ENCODE measurements at regions not wholly inside any gene's neighbourhood (a gene's known extent, or its start where the extent isn't known, plus 50 kb on each side); places are given as distances from the start of the nearest gene placed in this dataset.

GRCh38 chr22:47457021-47457420 is 694.6 kb downstream of the TBC1D22A start (continued):
- TF ChIP-seq ZSCAN16 (tag by site-specific recombination; IDR thresholded peaks at IDR 0.05) (no peak), ZXDB (tag by site-specific recombination; IDR thresholded peaks at IDR 0.05) (no peak), ZNF571 (tag by site-specific recombination; IDR thresholded peaks at IDR 0.05) (no peak), GLI4 (tag by site-specific recombination; IDR thresholded peaks at IDR 0.05) (no peak), SP3 (tag by site-specific recombination; IDR thresholded peaks at IDR 0.05) (no peak), ZBTB10 (tag by site-specific recombination; IDR thresholded peaks at IDR 0.05) (no peak), ZBTB1 (tag by site-specific recombination; IDR thresholded peaks at IDR 0.05) (no peak), ZNF600 (tag by site-specific recombination; IDR thresholded peaks at IDR 0.05) (no peak)
- TF ChIP-seq, protein P1, sequence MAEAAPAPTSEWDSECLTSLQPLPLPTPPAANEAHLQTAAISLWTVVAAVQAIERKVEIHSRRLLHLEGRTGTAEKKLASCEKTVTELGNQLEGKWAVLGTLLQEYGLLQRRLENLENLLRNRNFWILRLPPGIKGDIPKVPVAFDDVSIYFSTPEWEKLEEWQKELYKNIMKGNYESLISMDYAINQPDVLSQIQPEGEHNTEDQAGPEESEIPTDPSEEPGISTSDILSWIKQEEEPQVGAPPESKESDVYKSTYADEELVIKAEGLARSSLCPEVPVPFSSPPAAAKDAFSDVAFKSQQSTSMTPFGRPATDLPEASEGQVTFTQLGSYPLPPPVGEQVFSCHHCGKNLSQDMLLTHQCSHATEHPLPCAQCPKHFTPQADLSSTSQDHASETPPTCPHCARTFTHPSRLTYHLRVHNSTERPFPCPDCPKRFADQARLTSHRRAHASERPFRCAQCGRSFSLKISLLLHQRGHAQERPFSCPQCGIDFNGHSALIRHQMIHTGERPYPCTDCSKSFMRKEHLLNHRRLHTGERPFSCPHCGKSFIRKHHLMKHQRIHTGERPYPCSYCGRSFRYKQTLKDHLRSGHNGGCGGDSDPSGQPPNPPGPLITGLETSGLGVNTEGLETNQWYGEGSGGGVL (tag by site-specific recombination; IDR thresholded peaks at IDR 0.05), result no peak
- TF ChIP-seq, protein P2, sequence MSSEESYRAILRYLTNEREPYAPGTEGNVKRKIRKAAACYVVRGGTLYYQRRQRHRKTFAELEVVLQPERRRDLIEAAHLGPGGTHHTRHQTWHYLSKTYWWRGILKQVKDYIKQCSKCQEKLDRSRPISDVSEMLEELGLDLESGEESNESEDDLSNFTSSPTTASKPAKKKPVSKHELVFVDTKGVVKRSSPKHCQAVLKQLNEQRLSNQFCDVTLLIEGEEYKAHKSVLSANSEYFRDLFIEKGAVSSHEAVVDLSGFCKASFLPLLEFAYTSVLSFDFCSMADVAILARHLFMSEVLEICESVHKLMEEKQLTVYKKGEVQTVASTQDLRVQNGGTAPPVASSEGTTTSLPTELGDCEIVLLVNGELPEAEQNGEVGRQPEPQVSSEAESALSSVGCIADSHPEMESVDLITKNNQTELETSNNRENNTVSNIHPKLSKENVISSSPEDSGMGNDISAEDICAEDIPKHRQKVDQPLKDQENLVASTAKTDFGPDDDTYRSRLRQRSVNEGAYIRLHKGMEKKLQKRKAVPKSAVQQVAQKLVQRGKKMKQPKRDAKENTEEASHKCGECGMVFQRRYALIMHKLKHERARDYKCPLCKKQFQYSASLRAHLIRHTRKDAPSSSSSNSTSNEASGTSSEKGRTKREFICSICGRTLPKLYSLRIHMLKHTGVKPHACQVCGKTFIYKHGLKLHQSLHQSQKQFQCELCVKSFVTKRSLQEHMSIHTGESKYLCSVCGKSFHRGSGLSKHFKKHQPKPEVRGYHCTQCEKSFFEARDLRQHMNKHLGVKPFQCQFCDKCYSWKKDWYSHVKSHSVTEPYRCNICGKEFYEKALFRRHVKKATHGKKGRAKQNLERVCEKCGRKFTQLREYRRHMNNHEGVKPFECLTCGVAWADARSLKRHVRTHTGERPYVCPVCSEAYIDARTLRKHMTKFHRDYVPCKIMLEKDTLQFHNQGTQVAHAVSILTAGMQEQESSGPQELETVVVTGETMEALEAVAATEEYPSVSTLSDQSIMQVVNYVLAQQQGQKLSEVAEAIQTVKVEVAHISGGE (tag by site-specific recombination; conservative IDR thresholded peaks at IDR 0.05; ENCODE audit: low read depth), result no peak
- TF ChIP-seq, protein P3, sequence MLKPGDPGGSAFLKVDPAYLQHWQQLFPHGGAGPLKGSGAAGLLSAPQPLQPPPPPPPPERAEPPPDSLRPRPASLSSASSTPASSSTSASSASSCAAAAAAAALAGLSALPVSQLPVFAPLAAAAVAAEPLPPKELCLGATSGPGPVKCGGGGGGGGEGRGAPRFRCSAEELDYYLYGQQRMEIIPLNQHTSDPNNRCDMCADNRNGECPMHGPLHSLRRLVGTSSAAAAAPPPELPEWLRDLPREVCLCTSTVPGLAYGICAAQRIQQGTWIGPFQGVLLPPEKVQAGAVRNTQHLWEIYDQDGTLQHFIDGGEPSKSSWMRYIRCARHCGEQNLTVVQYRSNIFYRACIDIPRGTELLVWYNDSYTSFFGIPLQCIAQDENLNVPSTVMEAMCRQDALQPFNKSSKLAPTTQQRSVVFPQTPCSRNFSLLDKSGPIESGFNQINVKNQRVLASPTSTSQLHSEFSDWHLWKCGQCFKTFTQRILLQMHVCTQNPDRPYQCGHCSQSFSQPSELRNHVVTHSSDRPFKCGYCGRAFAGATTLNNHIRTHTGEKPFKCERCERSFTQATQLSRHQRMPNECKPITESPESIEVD (tag by site-specific recombination; IDR thresholded peaks at IDR 0.05), result no peak

DNA sequence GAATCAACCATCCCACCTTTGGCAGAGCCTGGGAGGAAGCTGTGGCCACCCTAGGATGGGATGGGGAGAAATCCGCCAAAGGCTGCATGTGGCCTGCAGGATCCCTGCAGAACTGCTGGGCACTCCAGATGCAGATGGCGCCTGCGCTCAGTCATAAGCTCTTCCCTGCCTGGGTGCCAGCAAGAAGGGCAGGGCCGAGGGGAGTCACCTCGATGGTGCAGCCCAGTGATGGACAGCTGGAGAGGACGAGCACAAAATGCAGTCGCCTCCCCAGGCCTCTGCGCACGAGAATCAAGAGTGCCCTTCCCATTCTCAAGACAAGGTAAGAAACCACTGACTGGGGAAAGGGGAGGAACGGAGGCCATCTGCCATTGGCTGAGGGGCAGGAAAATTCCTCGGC is 693.6 kb downstream of the TBC1D22A start:
- no peak overlapping the region for H3K4me3 ChIP-seq (ENCODE audit: low read depth, low read length)
- H3K9me3 ChIP-seq (ENCODE audit: control insufficient read depth, insufficient read depth, low read depth, low read length), result no peaks in the 10 kb centered on the region; the same call in 1 of the 2 replicates
- no peak for TF ChIP-seq ZNF335 (tag by site-specific recombination; conservative IDR thresholded peaks at IDR 0.05)
- no peak for TF ChIP-seq ZNF624 (tag by site-specific recombination; IDR thresholded peaks at IDR 0.05)
- no peak for TF ChIP-seq ZBTB1 (tag by site-specific recombination; IDR thresholded peaks at IDR 0.05)
- TF ChIP-seq ZNF121 (tag by site-specific recombination; IDR thresholded peaks at IDR 0.05), result no peak
- TF ChIP-seq ZNF837 (tag by site-specific recombination; IDR thresholded peaks at IDR 0.05), result no peak
- no peak for TF ChIP-seq ZNF510 (tag by site-specific recombination; IDR thresholded peaks at IDR 0.05; ENCODE audit: insufficient replicate concordance)
- TF ChIP-seq SP7 (tag by site-specific recombination; IDR thresholded peaks at IDR 0.05), result no peak
- no peak for TF ChIP-seq ZNF214 (tag by site-specific recombination; IDR thresholded peaks at IDR 0.05; ENCODE audit: borderline replicate concordance)
- no peaks in the 10 kb centered on the region for H3K36me3 ChIP-seq (ENCODE audit: control insufficient read depth in 2 of 2, insufficient read depth in 1 of 2, low read length in 2 of 2)
- no peak overlapping the region for H3K27ac ChIP-seq (ENCODE audit: extremely low read depth, low read depth, low read length)
- ChIA-PET POLR2A (no interaction called here), CTCF (interaction anchor here (1.2 kb wide), 1 partner anchor 26 kb away, joined by 4 read pairs; no protein-coding TSS in a partner anchor)
- H3K4me1 ChIP-seq (ENCODE audit: control insufficient read depth, insufficient read depth, low read length), result no peaks in the 10 kb centered on the region
